ENCODE measurements at regions not wholly inside any gene's neighbourhood (a gene's known extent, or its start where the extent isn't known, plus 50 kb on each side); places are given as distances from the start of the nearest gene placed in this dataset.

GRCh38 chr10:121054874-121055273 lies 203.7 kb downstream of the WDR11 start:
- TF ChIP-seq ZNF384 (IDR thresholded peaks at IDR 0.05) (no peak), L3MBTL2 (conservative IDR thresholded peaks at IDR 0.05) (no peak), TARDBP (IDR thresholded peaks at IDR 0.05) (no peak), SP1 (IDR thresholded peaks at IDR 0.05) (no peak), FOXK2 (IDR thresholded peaks at IDR 0.05) (no peak), ELF4 (IDR thresholded peaks at IDR 0.05) (no peak), SUZ12 (IDR thresholded peaks at IDR 0.05) (no peak), NFRKB (IDR thresholded peaks at IDR 0.05) (no peak), ARNT (IDR thresholded peaks at IDR 0.05) (no peak), BHLHE40 (IDR thresholded peaks at IDR 0.05; ENCODE audit: borderline replicate concordance) (no peak), HDGF (IDR thresholded peaks at IDR 0.05; ENCODE audit: borderline replicate concordance) (no peak), LEF1 (IDR thresholded peaks at IDR 0.05; ENCODE audit: borderline replicate concordance) (no peak), FOXA1 (IDR thresholded peaks at IDR 0.05) (no peak), CTBP1 (IDR thresholded peaks at IDR 0.05; ENCODE audit: borderline replicate concordance) (no peak), FOXM1 (IDR thresholded peaks at IDR 0.05; ENCODE audit: borderline replicate concordance) (no peak)
- TF ChIP-seq, protein P1, sequence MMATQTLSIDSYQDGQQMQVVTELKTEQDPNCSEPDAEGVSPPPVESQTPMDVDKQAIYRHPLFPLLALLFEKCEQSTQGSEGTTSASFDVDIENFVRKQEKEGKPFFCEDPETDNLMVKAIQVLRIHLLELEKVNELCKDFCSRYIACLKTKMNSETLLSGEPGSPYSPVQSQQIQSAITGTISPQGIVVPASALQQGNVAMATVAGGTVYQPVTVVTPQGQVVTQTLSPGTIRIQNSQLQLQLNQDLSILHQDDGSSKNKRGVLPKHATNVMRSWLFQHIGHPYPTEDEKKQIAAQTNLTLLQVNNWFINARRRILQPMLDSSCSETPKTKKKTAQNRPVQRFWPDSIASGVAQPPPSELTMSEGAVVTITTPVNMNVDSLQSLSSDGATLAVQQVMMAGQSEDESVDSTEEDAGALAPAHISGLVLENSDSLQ (IDR thresholded peaks at IDR 0.05) = no peak
- POLR2A ChIA-PET = interaction anchor here (0.5 kb wide), 1 partner anchor 34 kb away, joined by 3 read pairs; no protein-coding TSS in a partner anchor
- DNase-seq (ENCODE audit: extremely low spot score) = no peak
- CTCF ChIA-PET = no interaction called here

GRCh38 chr10:121057269-121057668 lies 206.1 kb downstream of the WDR11 start:
- POLR2A ChIA-PET = no interaction called here
- no peak for DNase-seq (ENCODE audit: extremely low spot score)
- TF ChIP-seq CTBP1 (IDR thresholded peaks at IDR 0.05; ENCODE audit: borderline replicate concordance) (peak; percentile 69; the same call in 1 of the 2 replicates), LEF1 (IDR thresholded peaks at IDR 0.05; ENCODE audit: borderline replicate concordance) (no peak)
- TF ChIP-seq, protein P1 (IDR thresholded peaks at IDR 0.05) = peak; percentile 89
- CTCF ChIA-PET = no interaction called here

- ChIA-PET POLR2A (no interaction called here), CTCF (interaction anchor here (1.7 kb wide), 1 partner anchor 12 kb away, joined by 7 read pairs; no protein-coding TSS in a partner anchor)
- TF ChIP-seq BHLHE40 (IDR thresholded peaks at IDR 0.05; ENCODE audit: borderline replicate concordance) (no peak), CTBP1 (IDR thresholded peaks at IDR 0.05; ENCODE audit: borderline replicate concordance) (no peak), L3MBTL2 (conservative IDR thresholded peaks at IDR 0.05) (no peak), SUZ12 (IDR thresholded peaks at IDR 0.05) (no peak), FOXA1 (IDR thresholded peaks at IDR 0.05) (no peak), HDGF (IDR thresholded peaks at IDR 0.05; ENCODE audit: borderline replicate concordance) (no peak), FOXK2 (IDR thresholded peaks at IDR 0.05) (no peak), NFRKB (IDR thresholded peaks at IDR 0.05) (no peak), ZNF384 (IDR thresholded peaks at IDR 0.05) (no peak), FOXM1 (IDR thresholded peaks at IDR 0.05; ENCODE audit: borderline replicate concordance) (no peak), TARDBP (IDR thresholded peaks at IDR 0.05) (no peak), SP1 (IDR thresholded peaks at IDR 0.05) (no peak), ARNT (IDR thresholded peaks at IDR 0.05) (no peak), ELF4 (IDR thresholded peaks at IDR 0.05) (no peak), LEF1 (IDR thresholded peaks at IDR 0.05; ENCODE audit: borderline replicate concordance) (no peak)
- TF ChIP-seq, protein P1 (IDR thresholded peaks at IDR 0.05) = no peak
- DNase-seq (ENCODE audit: extremely low spot score) = no peak
These were observed 206.9 kb downstream of the WDR11 start for GRCh38 chr10:121058082-121058481.

DNA sequence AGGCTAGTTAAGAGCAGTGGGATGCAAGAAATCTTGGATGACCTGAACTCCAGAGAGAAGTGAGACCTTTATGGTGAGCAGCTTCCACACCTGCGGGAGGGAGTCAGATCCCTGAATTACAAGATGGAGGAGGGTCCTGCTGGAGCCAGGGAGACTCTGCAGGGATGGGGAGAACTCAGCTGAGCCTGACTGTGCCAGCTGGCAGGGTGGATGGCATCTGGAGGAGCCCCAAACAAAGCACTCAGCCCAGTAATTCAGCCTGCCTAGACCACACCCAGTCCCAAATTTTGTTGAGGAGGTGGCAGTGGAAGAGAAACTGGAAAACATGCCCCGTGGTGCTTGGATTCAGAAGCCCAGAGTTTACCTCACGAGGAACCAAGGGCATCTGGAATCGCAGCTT lies 208.2 kb downstream of the WDR11 start:
- ChIA-PET CTCF (interaction anchor here (1.7 kb wide), 1 partner anchor 11 kb away, joined by 7 read pairs; no protein-coding TSS in a partner anchor), POLR2A (no interaction called here)
- TF ChIP-seq HDGF (IDR thresholded peaks at IDR 0.05; ENCODE audit: borderline replicate concordance) = no peak
- TF ChIP-seq FOXM1 (IDR thresholded peaks at IDR 0.05; ENCODE audit: borderline replicate concordance) = no peak
- no peak for TF ChIP-seq CTBP1 (IDR thresholded peaks at IDR 0.05; ENCODE audit: borderline replicate concordance)
- no peak for TF ChIP-seq LEF1 (IDR thresholded peaks at IDR 0.05; ENCODE audit: borderline replicate concordance)
- no peak for TF ChIP-seq ELF4 (IDR thresholded peaks at IDR 0.05)
- no peak for TF ChIP-seq FOXK2 (IDR thresholded peaks at IDR 0.05)
- TF ChIP-seq BHLHE40 (IDR thresholded peaks at IDR 0.05; ENCODE audit: borderline replicate concordance) = no peak
- no peak for TF ChIP-seq SUZ12 (IDR thresholded peaks at IDR 0.05)
- TF ChIP-seq ZNF384 (IDR thresholded peaks at IDR 0.05) = no peak
- TF ChIP-seq ARNT (IDR thresholded peaks at IDR 0.05) = no peak
- TF ChIP-seq NFRKB (IDR thresholded peaks at IDR 0.05) = no peak
- no peak for TF ChIP-seq TARDBP (IDR thresholded peaks at IDR 0.05)
- TF ChIP-seq, protein P1 (IDR thresholded peaks at IDR 0.05) = no peak
- TF ChIP-seq SP1 (IDR thresholded peaks at IDR 0.05) = no peak
- no peak for TF ChIP-seq FOXA1 (IDR thresholded peaks at IDR 0.05)
- no peak for TF ChIP-seq L3MBTL2 (conservative IDR thresholded peaks at IDR 0.05)
- DNase-seq (ENCODE audit: extremely low spot score) = no peak

GRCh38 chr10:121062115-121062514 lies 211.0 kb downstream of the WDR11 start:
- ChIA-PET CTCF (interaction anchor here (1.8 kb wide), 1 partner anchor 8 kb away, joined by 7 read pairs; no protein-coding TSS in a partner anchor), POLR2A (no interaction called here)
- TF ChIP-seq FOXM1 (IDR thresholded peaks at IDR 0.05; ENCODE audit: borderline replicate concordance) (no peak), NFRKB (IDR thresholded peaks at IDR 0.05) (no peak), LEF1 (IDR thresholded peaks at IDR 0.05; ENCODE audit: borderline replicate concordance) (no peak), HDGF (IDR thresholded peaks at IDR 0.05; ENCODE audit: borderline replicate concordance) (no peak), FOXK2 (IDR thresholded peaks at IDR 0.05) (no peak), CTBP1 (IDR thresholded peaks at IDR 0.05; ENCODE audit: borderline replicate concordance) (no peak), BHLHE40 (IDR thresholded peaks at IDR 0.05; ENCODE audit: borderline replicate concordance) (no peak), TARDBP (IDR thresholded peaks at IDR 0.05) (no peak), ARNT (IDR thresholded peaks at IDR 0.05) (no peak)
- TF ChIP-seq, protein P1 (IDR thresholded peaks at IDR 0.05) = no peak
- DNase-seq (ENCODE audit: extremely low spot score) = no peak

Measured in HEK293T (cell line).